ENCODE measurements at regions not wholly inside any gene's neighbourhood (a gene's known extent, or its start where the extent isn't known, plus 50 kb on each side); places are given as distances from the start of the nearest gene placed in this dataset.

DNA sequence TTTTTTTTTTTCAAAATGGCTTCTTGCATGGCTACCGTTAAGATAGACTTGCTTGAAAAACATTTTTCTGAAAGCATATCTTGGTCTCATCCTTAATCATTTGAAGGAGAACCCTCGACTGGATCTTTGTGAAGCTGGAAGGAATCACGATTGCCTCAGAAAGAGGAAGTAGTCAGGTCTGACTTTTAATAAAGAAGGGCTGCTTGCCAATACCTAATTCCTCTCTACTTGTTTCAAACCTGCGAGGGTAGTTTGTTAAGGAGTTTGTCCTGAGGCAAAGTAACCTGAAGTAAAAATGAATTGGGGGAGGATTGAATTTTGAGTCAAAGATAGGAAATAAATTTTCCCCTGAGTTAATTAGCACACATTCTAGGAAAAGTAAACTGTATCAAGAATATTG lies 288.1 kb upstream of the MAP3K7 start:
- Histone ChIP-seq H3K79me1 (ENCODE audit: insufficient read depth, low read depth, low read length, poor library complexity, severe bottlenecking) (no peaks in the 10 kb centered on the region), H2BK15ac (ENCODE audit: low read depth, low read length) (no peak overlapping the region), H4K20me1 (ENCODE audit: control insufficient read depth, insufficient read depth, insufficient read length) (no peaks in the 10 kb centered on the region), H3K4me2 (ENCODE audit: insufficient read depth, insufficient read length, low read length) (no peak overlapping the region), H2BK12ac (ENCODE audit: insufficient read length, low read depth, low read length) (no peak overlapping the region), H4K8ac (replicated peaks; ENCODE audit: insufficient read length, low read depth, low read length) (no peak overlapping the region), H3K79me2 (ENCODE audit: insufficient read depth, low read length) (no peaks in the 10 kb centered on the region), H2AK5ac (ENCODE audit: insufficient read length, low read length) (no peak overlapping the region), H2BK20ac (ENCODE audit: low read depth, low read length, poor library complexity, severe bottlenecking) (no peak overlapping the region), H3K9me3 (ENCODE audit: control insufficient read depth, low read depth, low read length) (no peaks in the 10 kb centered on the region), H2BK5ac (ENCODE audit: insufficient read length, low read length) (no peak overlapping the region), H2AFZ (ENCODE audit: low read length) (no peak overlapping the region), H3K4ac (ENCODE audit: low read depth, low read length) (no peak overlapping the region), H2BK120ac (ENCODE audit: low read depth, low read length, poor library complexity, severe bottlenecking) (no peak overlapping the region), H3T11ph (ENCODE audit: low read length) (no peak overlapping the region), H3K27ac (ENCODE audit: insufficient read length, low read depth, low read length) (no peak overlapping the region), H3K23ac (ENCODE audit: insufficient read length, low read depth, low read length) (no peak overlapping the region), H3K4me1 (ENCODE audit: insufficient read depth, low read length) (no peaks in the 10 kb centered on the region), H4K5ac (ENCODE audit: insufficient read length, low read depth, low read length) (no peak overlapping the region), H4K91ac (ENCODE audit: insufficient read length, low read depth, low read length) (no peak overlapping the region), H3K27me3 (ENCODE audit: insufficient read depth, low read length) (no peaks in the 10 kb centered on the region), H3K23me2 (ENCODE audit: insufficient read length, low read depth, low read length, poor library complexity, severe bottlenecking) (no peaks in the 10 kb centered on the region), H3K18ac (ENCODE audit: insufficient read length, low read depth, low read length) (no peak overlapping the region), H3K9ac (ENCODE audit: extremely low read depth, insufficient read length, low read length) (no peak overlapping the region), H3K14ac (ENCODE audit: insufficient read depth, low read length) (no peak overlapping the region), H3K56ac (ENCODE audit: insufficient read length, low read depth, low read length) (no peak overlapping the region)
- no peak for DNase-seq
- Mint-ChIP-seq H3K27ac (no peak overlapping the region), H3K9me3 (peaks cover 8% of the 10 kb centered on the region in 2 experiments; a peak in 4 of 5 replicates), H3K36me3 (ENCODE audit: insufficient read depth in 1 of 3, low read depth in 3 of 3) (peaks cover 4 to 8% (median 5%) of the 10 kb centered on the region in 3 experiments; a peak in 4 of 7 replicates), H3K4me3 (no peak overlapping the region), H3K27me3 (ENCODE audit: low read depth) (no peaks in the 10 kb centered on the region; the same call in 1 of the 2 replicates), H3K4me1 (0 out of 4 replicates have a peak, but pooled peaks cover 0 to 4% of the 10 kb centered on the region in 2 experiments)
- no CpG with 5 or more reads among the region's 4 CpGs for WGBS (ENCODE audit: extremely low coverage, insufficient read length, low lambda C conversion rate)
- TF ChIP-seq, protein P1, sequence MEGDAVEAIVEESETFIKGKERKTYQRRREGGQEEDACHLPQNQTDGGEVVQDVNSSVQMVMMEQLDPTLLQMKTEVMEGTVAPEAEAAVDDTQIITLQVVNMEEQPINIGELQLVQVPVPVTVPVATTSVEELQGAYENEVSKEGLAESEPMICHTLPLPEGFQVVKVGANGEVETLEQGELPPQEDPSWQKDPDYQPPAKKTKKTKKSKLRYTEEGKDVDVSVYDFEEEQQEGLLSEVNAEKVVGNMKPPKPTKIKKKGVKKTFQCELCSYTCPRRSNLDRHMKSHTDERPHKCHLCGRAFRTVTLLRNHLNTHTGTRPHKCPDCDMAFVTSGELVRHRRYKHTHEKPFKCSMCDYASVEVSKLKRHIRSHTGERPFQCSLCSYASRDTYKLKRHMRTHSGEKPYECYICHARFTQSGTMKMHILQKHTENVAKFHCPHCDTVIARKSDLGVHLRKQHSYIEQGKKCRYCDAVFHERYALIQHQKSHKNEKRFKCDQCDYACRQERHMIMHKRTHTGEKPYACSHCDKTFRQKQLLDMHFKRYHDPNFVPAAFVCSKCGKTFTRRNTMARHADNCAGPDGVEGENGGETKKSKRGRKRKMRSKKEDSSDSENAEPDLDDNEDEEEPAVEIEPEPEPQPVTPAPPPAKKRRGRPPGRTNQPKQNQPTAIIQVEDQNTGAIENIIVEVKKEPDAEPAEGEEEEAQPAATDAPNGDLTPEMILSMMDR (conservative IDR thresholded peaks at IDR 0.05): no peak

All from H9 (cell line).